Endothelial cell of umbilical vein (primary cell): ENCODE measurements at regions not wholly inside any gene's neighbourhood (a gene's known extent, or its start where the extent isn't known, plus 50 kb on each side); places are given as distances from the start of the nearest gene placed in this dataset.

Experiments
- BruUV-seq: library from RNA; stranded (reverse); fragments of 400-500 nt; replicated peaks from 2 replicates; lab custom pipeline; 2021; lab: Mats Ljungman, UMichigan
- CTCF ChIA-PET: fragments of 300-600, 350-600 bp; sonication (Branson Sonifier 250); formaldehyde crosslinking; loops from one replicate; lab custom pipeline; 2021; ENCODE audit warnings: antibody characterized with exemption, inconsistent platforms; lab: Charles Lee
- POLR2A ChIA-PET: fragments of 300-600, 350-600 bp; sonication (Branson Sonifier 250); formaldehyde crosslinking; loops from one replicate; lab custom pipeline; 2021; ENCODE audit warnings: antibody characterized with exemption, inconsistent platforms; lab: Charles Lee
- DNase-seq: peaks from one replicate; pipeline ENCODE4 v3.0.0-alpha.2; 2011; ENCODE audit warnings: low read depth, low spot score
- FAIRE-seq: peaks from 2 replicates; lab custom pipeline; 2011; peaks lifted over from hg19 to GRCh38; lab: Jason Lieb, UNC
- H2AFZ ChIP-seq: 2 replicates; pipeline ENCODE4 v1.6.0; 2012; ENCODE audit warnings: low read depth, low read length, control low read depth, inconsistent platforms
- H3K27ac ChIP-seq: 2 replicates; pipeline ENCODE4 v1.5.1; 2011; ENCODE audit warnings: low read depth, mild to moderate bottlenecking, control low read depth, low read length, moderate library complexity; ENCODE audit not compliant: insufficient read depth
- H3K27me3 ChIP-seq, 2 experiments: 2 replicates each; pipeline versions ENCODE4 v1.6.0 to v1.6.1; 2011; ENCODE audit warnings: low read length in 2 of 2, mixed read lengths in 1 of 2; ENCODE audit not compliant: control insufficient read depth in 2 of 2, insufficient read depth in 2 of 2
- H3K36me3 ChIP-seq, 2 experiments: 2 replicates in 1 of 2; 3 replicates in 1 of 2; pipeline ENCODE4 v1.5.1; 2011; ENCODE audit warnings: low read length in 2 of 2, mild to moderate bottlenecking in 1 of 2, moderate library complexity in 1 of 2; ENCODE audit not compliant: control insufficient read depth in 2 of 2, insufficient read depth in 2 of 2; ENCODE audit errors: extremely low read depth in 1 of 2
- H3K4me1 ChIP-seq: 3 replicates; pipeline ENCODE4 v1.5.1; 2011; ENCODE audit warnings: mild to moderate bottlenecking, low read length; ENCODE audit not compliant: control insufficient read depth, insufficient read depth; ENCODE audit errors: extremely low read depth
- H3K4me2 ChIP-seq: 2 replicates; pipeline ENCODE4 v1.6.1; 2011; ENCODE audit warnings: low read length, control low read depth, mixed read lengths; ENCODE audit not compliant: insufficient read depth
- H3K4me3 ChIP-seq, 3 experiments: fragments of 200-600 bp in 1 of 3; sonication (generic), shearing (Covaris generic) in 1 of 3; replicated peaks in 1 of 3; 2 replicates each; pipeline ENCODE4 v1.5.1; 2011 to 2016; ENCODE audit warnings: control low read depth in 3 of 3, low read length in 3 of 3, mild to moderate bottlenecking in 2 of 3, inconsistent platforms in 1 of 3, low read depth in 1 of 3, moderate library complexity in 1 of 3; ENCODE audit not compliant: insufficient read depth in 1 of 3
- H3K79me2 ChIP-seq: 2 replicates; pipeline ENCODE4 v1.6.0; 2012; ENCODE audit warnings: low read length, inconsistent platforms; ENCODE audit not compliant: control insufficient read depth, insufficient read depth
- H3K9ac ChIP-seq: replicated peaks from 2 replicates; pipeline ENCODE3; 2011; ENCODE audit warnings: low read length, control low read depth; ENCODE audit not compliant: insufficient read depth; ENCODE audit errors: extremely low read depth
- H3K9me1 ChIP-seq: replicated peaks from 3 replicates; pipeline ENCODE4 v1.6.0; 2011; ENCODE audit warnings: mild to moderate bottlenecking, low read length; ENCODE audit not compliant: control insufficient read depth, insufficient read depth; ENCODE audit errors: extremely low read depth
- H3K9me3 ChIP-seq: replicated peaks from 2 replicates; pipeline ENCODE4 v1.5.1; 2012; ENCODE audit warnings: low read length, inconsistent platforms; ENCODE audit not compliant: control insufficient read depth, insufficient read depth
- H4K20me1 ChIP-seq: replicated peaks from 2 replicates; pipeline ENCODE3; 2011; ENCODE audit warnings: mild to moderate bottlenecking, low read length; ENCODE audit not compliant: control insufficient read depth, insufficient read depth; ENCODE audit errors: extremely low read depth
- EZH2 ChIP-seq: IDR thresholded peaks from 2 replicates; pipeline ENCODE4 v1.6.1; 2012; ENCODE audit warnings: borderline replicate concordance, low read depth, mild to moderate bottlenecking, moderate library complexity, low read length, inconsistent platforms; ENCODE audit not compliant: severe bottlenecking
- FOS ChIP-seq: IDR thresholded peaks from 2 replicates; pipeline ENCODE4 v1.6.1; 2011; ENCODE audit warnings: mild to moderate bottlenecking, low read length, moderate library complexity, borderline replicate concordance; ENCODE audit not compliant: insufficient read depth
- GATA2 ChIP-seq: IDR thresholded peaks from 2 replicates; pipeline ENCODE4 v1.7.0; 2011; ENCODE audit warnings: low read depth, mild to moderate bottlenecking, moderate library complexity, mixed read lengths, low read length; ENCODE audit not compliant: insufficient read length, insufficient read depth
- JUN ChIP-seq: IDR thresholded peaks from 2 replicates; pipeline ENCODE4 v1.6.1; 2011; ENCODE audit warnings: borderline replicate concordance, low read depth; ENCODE audit not compliant: insufficient read length, insufficient read depth
- MYC ChIP-seq: IDR thresholded peaks from one replicate; pipeline ENCODE4 v1.6.1; 2011; ENCODE audit warnings: mild to moderate bottlenecking, low read depth, low read length
- POLR2A ChIP-seq: IDR thresholded peaks from 2 replicates; pipeline ENCODE4 v1.6.1; 2012; ENCODE audit warnings: low read depth, mild to moderate bottlenecking, control low read depth, low read length
- POLR2AphosphoS5 ChIP-seq: IDR thresholded peaks from 2 replicates; pipeline ENCODE4 v1.6.1; 2012; ENCODE audit warnings: low read depth, mild to moderate bottlenecking, control low read depth, low read length, moderate library complexity; ENCODE audit not compliant: insufficient read depth
- dilution Hi-C: fragments of 300-500 bp; cut with MboI; formaldehyde crosslinking; loops from one replicate; pipeline ENCODE4 v1.15.0; 2019; ENCODE audit warnings: low sequenced_read_pairs; ENCODE audit not compliant: extremely low pct_ligation_motif_present
- intact Hi-C: fragments of 100-400 bp; cut with micrococcal nuclease; formaldehyde crosslinking; loops from one replicate; pipeline ENCODE4 v1.10.0; 2022
- TF ChIP-seq, protein P1 (sequence below): IDR thresholded peaks from 2 replicates; pipeline ENCODE4 v1.6.1; 2011; ENCODE audit not compliant: insufficient read depth, insufficient read length
- TF ChIP-seq, protein P2 (sequence below), 2 donors: IDR thresholded peaks; 1 replicate in 1 of 2; 2 replicates in 1 of 2; pipeline ENCODE4 v1.5.1; 2011; ENCODE audit warnings: low read length in 2 of 2, mild to moderate bottlenecking in 2 of 2, moderate library complexity in 2 of 2, control low read depth in 1 of 2, inconsistent platforms in 1 of 2, low read depth in 1 of 2; ENCODE audit not compliant: insufficient read depth in 1 of 2; ENCODE audit errors: extremely low read depth in 1 of 2

DNA sequence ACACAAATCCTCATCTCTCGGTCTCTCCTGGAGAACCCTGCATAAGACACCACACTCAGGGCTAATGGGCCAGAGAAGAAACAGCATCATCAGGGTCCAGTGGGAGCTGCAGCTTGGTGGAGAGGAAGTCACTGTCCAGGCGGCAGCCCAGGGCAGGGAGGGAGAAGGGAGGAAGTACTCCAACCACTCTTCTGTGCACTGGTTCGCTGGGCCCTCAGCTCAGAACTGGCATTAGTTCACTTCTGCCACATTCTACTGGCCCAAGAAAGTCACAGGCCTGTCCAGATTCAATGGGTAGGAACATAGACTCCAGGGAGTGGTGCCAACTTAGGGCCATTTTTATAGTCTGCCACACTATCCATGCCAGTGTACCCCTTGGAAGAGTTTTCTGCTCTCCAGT, 169.0 kb downstream of the ABHD5 start:
- Histone ChIP-seq H3K27me3 (peaks cover 38 to 42% of the 10 kb centered on the region in 2 experiments), H3K27ac (no peak overlapping the region), H2AFZ (no peak overlapping the region), H3K9me1 (no peaks in the 10 kb centered on the region), H3K79me2 (no peaks in the 10 kb centered on the region), H3K9me3 (no peaks in the 10 kb centered on the region), H3K4me1 (no peaks in the 10 kb centered on the region), H3K4me2 (no peak overlapping the region), H4K20me1 (peaks cover 2% of the 10 kb centered on the region), H3K9ac (no peak overlapping the region), H3K4me3 (no peak overlapping the region), H3K36me3 (no peaks in the 10 kb centered on the region)
- ChIA-PET CTCF (interaction anchor here (6.9 kb wide), 1 partner anchor 9 kb away, joined by 140 read pairs; no protein-coding TSS in a partner anchor), POLR2A (no interaction called here)
- no peak for TF ChIP-seq JUN
- no peak for TF ChIP-seq MYC
- TF ChIP-seq EZH2, result no peak
- TF ChIP-seq, protein P1, sequence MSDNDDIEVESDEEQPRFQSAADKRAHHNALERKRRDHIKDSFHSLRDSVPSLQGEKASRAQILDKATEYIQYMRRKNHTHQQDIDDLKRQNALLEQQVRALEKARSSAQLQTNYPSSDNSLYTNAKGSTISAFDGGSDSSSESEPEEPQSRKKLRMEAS, result no peak
- TF ChIP-seq POLR2A, result no peak
- no peak for TF ChIP-seq POLR2AphosphoS5
- TF ChIP-seq, protein P2, sequence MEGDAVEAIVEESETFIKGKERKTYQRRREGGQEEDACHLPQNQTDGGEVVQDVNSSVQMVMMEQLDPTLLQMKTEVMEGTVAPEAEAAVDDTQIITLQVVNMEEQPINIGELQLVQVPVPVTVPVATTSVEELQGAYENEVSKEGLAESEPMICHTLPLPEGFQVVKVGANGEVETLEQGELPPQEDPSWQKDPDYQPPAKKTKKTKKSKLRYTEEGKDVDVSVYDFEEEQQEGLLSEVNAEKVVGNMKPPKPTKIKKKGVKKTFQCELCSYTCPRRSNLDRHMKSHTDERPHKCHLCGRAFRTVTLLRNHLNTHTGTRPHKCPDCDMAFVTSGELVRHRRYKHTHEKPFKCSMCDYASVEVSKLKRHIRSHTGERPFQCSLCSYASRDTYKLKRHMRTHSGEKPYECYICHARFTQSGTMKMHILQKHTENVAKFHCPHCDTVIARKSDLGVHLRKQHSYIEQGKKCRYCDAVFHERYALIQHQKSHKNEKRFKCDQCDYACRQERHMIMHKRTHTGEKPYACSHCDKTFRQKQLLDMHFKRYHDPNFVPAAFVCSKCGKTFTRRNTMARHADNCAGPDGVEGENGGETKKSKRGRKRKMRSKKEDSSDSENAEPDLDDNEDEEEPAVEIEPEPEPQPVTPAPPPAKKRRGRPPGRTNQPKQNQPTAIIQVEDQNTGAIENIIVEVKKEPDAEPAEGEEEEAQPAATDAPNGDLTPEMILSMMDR (IDR thresholded peaks at IDR 0.05; ENCODE audit: extremely low read depth in 1 of 2, insufficient read depth in 1 of 2, low read depth in 1 of 2, low read length in 2 of 2), result no peak
- no peak for TF ChIP-seq FOS
- TF ChIP-seq GATA2, result no peak
- dilution Hi-C loops (no loop called here), intact Hi-C loops (loop anchor here (5.0 kb wide), 1 partner anchor 317 kb away; no protein-coding TSS in a partner anchor)
- FAIRE-seq (no peak), DNase-seq (no peak)
- BruUV-seq, result no TSS peak
